Embryonic facial prominence (tissue), 1 donor: ENCODE measurements at regions not wholly inside any gene's neighbourhood (a gene's known extent, or its start where the extent isn't known, plus 50 kb on each side); places are given as distances from the start of the nearest gene placed in this dataset.

Experiments used
- DNase-seq: peaks from one replicate; pipeline ENCODE4 v3.0.0-alpha.2; 2016; ENCODE audit errors: extremely low spot score

- no peak for DNase-seq
Measured at GRCh38 chr15:98143116-98143515, 182.6 kb downstream of the ARRDC4 start.

- no peak for DNase-seq
Measured at GRCh38 chr15:98144388-98144787, 183.9 kb downstream of the ARRDC4 start.

GRCh38 chr15:98146031-98146820, 185.7 kb downstream of the ARRDC4 start:
- no peak for DNase-seq

- DNase-seq, result no peak
Measured at GRCh38 chr15:98147415-98147814, 186.9 kb downstream of the ARRDC4 start.

- no peak for DNase-seq
Measured at GRCh38 chr15:98150084-98150483, 189.6 kb downstream of the ARRDC4 start.

- no peak for DNase-seq
Measured at GRCh38 chr15:98150536-98150935, 190.0 kb downstream of the ARRDC4 start.

GRCh38 chr15:98151096-98151495, 190.6 kb downstream of the ARRDC4 start:
- DNase-seq, result no peak

GRCh38 chr15:98152156-98152555, 191.7 kb downstream of the ARRDC4 start:
- no peak for DNase-seq

- DNase-seq, result no peak
Measured at GRCh38 chr15:98154863-98155262, 194.4 kb downstream of the ARRDC4 start.

- DNase-seq, result no peak
Measured at GRCh38 chr15:98155356-98155755, 194.9 kb downstream of the ARRDC4 start.

- no peak for DNase-seq
Measured at GRCh38 chr15:98160236-98160635, 199.7 kb downstream of the ARRDC4 start.

GRCh38 chr15:98163319-98164045, 203.0 kb downstream of the ARRDC4 start:
- DNase-seq, result no peak

GRCh38 chr15:98164571-98164970, 204.1 kb downstream of the ARRDC4 start:
- no peak for DNase-seq

GRCh38 chr15:98164986-98165385, 204.5 kb downstream of the ARRDC4 start:
- no peak for DNase-seq

- DNase-seq, result no peak
Measured at GRCh38 chr15:98167722-98168268, 207.3 kb downstream of the ARRDC4 start.

- no peak for DNase-seq
Measured at GRCh38 chr15:98169551-98169950, 209.0 kb downstream of the ARRDC4 start.

- no peak for DNase-seq
Measured at GRCh38 chr15:98174286-98174685, 213.8 kb downstream of the ARRDC4 start.

- no peak for DNase-seq
Measured at GRCh38 chr15:98174841-98175240, 214.3 kb downstream of the ARRDC4 start.

- DNase-seq, result peak; percentile 85
Measured at GRCh38 chr15:98177966-98178592, 217.6 kb downstream of the ARRDC4 start.

GRCh38 chr15:98178861-98179260, 218.4 kb downstream of the ARRDC4 start:
- DNase-seq, result no peak

- DNase-seq, result no peak
Measured at GRCh38 chr15:98187549-98187948, 227.0 kb downstream of the ARRDC4 start.

- no peak for DNase-seq
Measured at GRCh38 chr15:98190914-98191313, 230.4 kb downstream of the ARRDC4 start.
